Stimulated activated naive B cell treated with anti-CD40 and anti-IgM and Interleukin-4, amounts not matched to agents 10 μg/mL and 1 μg/mL and 100 μg/mL, for 72 hours (primary cell): ENCODE measurements at regions not wholly inside any gene's neighbourhood (a gene's known extent, or its start where the extent isn't known, plus 50 kb on each side); places are given as distances from the start of the nearest gene placed in this dataset.

Experiments
- ATAC-seq, 2 donors: fragments of 150-1000 bp; cut with Tn5 transposase; replicated peaks; 2 replicates each; pipeline ENCODE4 v1.10.0; 2021; ENCODE audit warnings: moderate library complexity in 1 of 2
- DNase-seq: peaks from one replicate; pipeline ENCODE4 v3.0.0; 2021
- H3K27ac Mint-ChIP-seq: one replicate; pipeline ENCODE4 v1.8.0; 2022; ENCODE audit warnings: mild to moderate bottlenecking, mixed read lengths
- H3K27me3 Mint-ChIP-seq, 2 donors: one replicate each; pipeline ENCODE4 v1.8.0; 2022; ENCODE audit warnings: mixed read lengths in 2 of 2
- H3K36me3 Mint-ChIP-seq, 2 donors: one replicate each; pipeline ENCODE4 v1.8.0; 2022; ENCODE audit warnings: mixed read lengths in 2 of 2, mild to moderate bottlenecking in 1 of 2
- H3K4me1 Mint-ChIP-seq, 2 donors: one replicate each; pipeline ENCODE4 v1.8.0; 2022; ENCODE audit warnings: mixed read lengths in 2 of 2, mild to moderate bottlenecking in 1 of 2
- H3K4me3 Mint-ChIP-seq, 2 donors: one replicate each; pipeline ENCODE4 v1.8.0; 2022; ENCODE audit warnings: mild to moderate bottlenecking in 2 of 2, mixed read lengths in 2 of 2, moderate library complexity in 1 of 2
- H3K9me3 Mint-ChIP-seq, 2 donors: one replicate each; pipeline ENCODE4 v1.8.0; 2022; ENCODE audit warnings: mixed read lengths in 2 of 2, mild to moderate bottlenecking in 1 of 2

DNA sequence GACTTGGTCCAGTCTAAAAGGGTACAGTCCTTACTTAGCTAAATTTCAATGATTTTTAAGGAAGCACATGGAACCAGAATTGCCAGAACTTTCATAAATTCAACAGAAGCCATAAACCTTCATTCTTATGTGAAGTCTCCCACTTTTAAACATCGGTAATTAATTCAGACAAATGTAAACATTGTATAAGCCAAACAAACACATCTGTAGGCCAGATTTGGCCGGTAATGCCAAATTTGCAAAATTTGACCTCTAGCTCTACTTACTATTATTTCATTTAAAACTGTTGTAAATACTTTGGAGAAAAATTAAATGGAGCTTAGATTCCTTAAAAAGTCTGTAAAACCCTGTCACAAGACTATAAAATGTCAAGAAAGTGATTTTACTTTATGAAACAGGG, 83.2 kb upstream of the GALNT5 start:
- no peaks in the 10 kb centered on the region for H3K4me1 Mint-ChIP-seq
- H3K27ac Mint-ChIP-seq, result no peak overlapping the region
- H3K36me3 Mint-ChIP-seq, result no peaks in the 10 kb centered on the region
- ATAC-seq, result no peak
- peaks cover 4 to 5% of the 10 kb centered on the region in 2 donors for H3K9me3 Mint-ChIP-seq
- H3K4me3 Mint-ChIP-seq, result no peak overlapping the region
- H3K27me3 Mint-ChIP-seq, result peaks cover 3 to 6% of the 10 kb centered on the region in 2 donors
- no peak for DNase-seq

GRCh38 chr2:157176602-157177001, 80.9 kb upstream of the GALNT5 start:
- no peak overlapping the region for H3K4me3 Mint-ChIP-seq
- H3K27me3 Mint-ChIP-seq, result peaks cover 0 to 3% of the 10 kb centered on the region in 2 donors
- H3K36me3 Mint-ChIP-seq, result no peaks in the 10 kb centered on the region
- DNase-seq (no peak), ATAC-seq (no peak)
- H3K27ac Mint-ChIP-seq, result no peak overlapping the region
- H3K9me3 Mint-ChIP-seq, result peaks cover 1 to 5% of the 10 kb centered on the region in 2 donors
- H3K4me1 Mint-ChIP-seq, result no peaks in the 10 kb centered on the region

DNA sequence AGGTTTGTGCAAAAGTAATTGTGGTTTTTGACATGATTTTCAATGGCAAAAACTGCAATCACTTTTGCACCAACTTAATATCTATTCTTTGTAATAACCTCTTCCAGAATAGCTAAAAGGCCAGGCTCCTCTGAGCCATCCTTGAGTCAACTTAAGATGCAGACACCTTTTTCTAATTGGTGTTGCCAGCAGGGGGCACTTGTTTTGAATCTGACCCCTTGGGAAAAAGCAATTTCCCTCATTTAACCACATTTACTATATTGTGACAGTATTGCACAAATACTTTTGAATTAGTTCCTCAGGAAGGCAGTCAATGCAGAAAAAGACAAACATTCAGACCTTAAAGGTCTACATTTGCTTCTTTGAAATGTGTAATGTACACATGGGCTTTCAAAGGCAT, 78.6 kb upstream of the GALNT5 start:
- no peak for DNase-seq
- Mint-ChIP-seq H3K4me1 (no peaks in the 10 kb centered on the region), H3K9me3 (peaks cover 1 to 5% of the 10 kb centered on the region in 2 donors), H3K27me3 (peaks cover 0 to 3% of the 10 kb centered on the region in 2 donors), H3K36me3 (no peaks in the 10 kb centered on the region), H3K27ac (no peak overlapping the region), H3K4me3 (no peak overlapping the region)
- ATAC-seq, result no peak

DNA sequence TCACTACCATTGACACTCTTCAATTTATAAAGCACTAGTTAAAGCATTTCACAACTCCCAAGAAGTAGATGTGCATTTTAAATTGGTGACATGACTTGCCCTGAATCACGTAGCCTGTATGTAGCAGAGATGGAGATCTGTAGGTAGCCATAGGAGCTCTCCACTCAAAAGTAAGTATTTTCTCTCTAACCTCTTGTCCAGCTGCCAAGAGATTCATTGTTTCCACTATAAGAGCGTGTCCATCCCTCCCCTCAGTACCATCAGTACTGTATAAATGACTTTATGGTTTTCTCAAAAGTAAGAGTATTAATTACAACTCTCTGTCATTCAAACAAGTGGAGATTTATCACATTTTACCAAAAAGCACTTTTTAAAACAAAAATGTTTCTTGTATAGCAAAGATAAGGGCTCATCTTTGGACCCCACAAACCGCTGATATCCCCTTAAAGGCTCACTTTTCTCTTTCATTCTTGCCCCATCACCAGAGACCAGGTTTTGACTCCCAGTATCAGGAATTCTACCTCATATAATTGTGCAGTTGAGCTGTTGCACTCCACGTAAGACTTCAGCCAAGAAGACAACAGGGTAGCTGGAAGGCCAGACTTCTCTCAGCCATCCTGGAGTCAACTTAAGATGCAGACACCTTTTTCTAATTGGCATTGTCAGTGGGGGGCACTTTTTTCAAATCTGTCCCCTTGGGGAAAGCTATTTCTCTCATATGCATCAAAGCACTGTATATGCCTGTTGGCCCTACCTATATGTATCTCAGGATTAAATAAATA, 78.0 kb upstream of the GALNT5 start:
- H3K4me3 Mint-ChIP-seq, result no peak overlapping the region
- H3K4me1 Mint-ChIP-seq, result no peaks in the 10 kb centered on the region
- H3K9me3 Mint-ChIP-seq, result peaks cover 1 to 5% of the 10 kb centered on the region in 2 donors
- ATAC-seq, result no peak
- no peak overlapping the region for H3K27ac Mint-ChIP-seq
- H3K27me3 Mint-ChIP-seq, result peaks cover 4 to 9% of the 10 kb centered on the region in 2 donors
- DNase-seq, result no peak
- no peaks in the 10 kb centered on the region for H3K36me3 Mint-ChIP-seq

DNA sequence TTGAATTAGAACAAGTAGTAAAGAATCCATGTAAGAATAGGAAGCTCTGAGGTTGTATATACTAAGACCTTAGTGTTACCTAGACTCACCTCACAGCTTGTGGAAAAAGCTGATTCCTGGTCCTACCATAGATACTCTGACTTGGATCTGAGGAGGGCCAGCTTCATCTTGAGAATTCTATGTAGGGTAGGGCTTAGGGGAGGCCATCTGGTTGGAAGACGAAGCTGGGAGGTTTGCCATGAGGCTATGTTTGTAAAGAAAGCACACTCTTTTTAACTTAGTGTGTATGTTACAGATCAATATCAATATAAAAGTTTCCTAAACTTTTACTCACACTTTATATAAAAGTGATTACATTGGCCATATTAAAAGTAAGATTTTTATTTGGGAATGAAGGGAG, 77.1 kb upstream of the GALNT5 start:
- no peak overlapping the region for H3K27ac Mint-ChIP-seq
- DNase-seq (no peak), ATAC-seq (peak in 1 of 2 donors; percentile 21)
- no peak overlapping the region for H3K4me3 Mint-ChIP-seq
- peaks cover 7 to 11% of the 10 kb centered on the region in 2 donors for H3K27me3 Mint-ChIP-seq
- no peaks in the 10 kb centered on the region for H3K36me3 Mint-ChIP-seq
- H3K4me1 Mint-ChIP-seq, result no peaks in the 10 kb centered on the region
- peaks cover 1 to 5% of the 10 kb centered on the region in 2 donors for H3K9me3 Mint-ChIP-seq

- no peak overlapping the region for H3K27ac Mint-ChIP-seq
- no peak for ATAC-seq
- H3K4me3 Mint-ChIP-seq, result no peak overlapping the region
- H3K9me3 Mint-ChIP-seq, result peaks cover 1 to 5% of the 10 kb centered on the region in 2 donors
- no peaks in the 10 kb centered on the region for H3K36me3 Mint-ChIP-seq
- DNase-seq, result no peak
- peaks cover 7 to 11% of the 10 kb centered on the region in 2 donors for H3K27me3 Mint-ChIP-seq
- no peaks in the 10 kb centered on the region for H3K4me1 Mint-ChIP-seq
These were observed 76.3 kb upstream of the GALNT5 start for GRCh38 chr2:157181234-157181633.

DNA sequence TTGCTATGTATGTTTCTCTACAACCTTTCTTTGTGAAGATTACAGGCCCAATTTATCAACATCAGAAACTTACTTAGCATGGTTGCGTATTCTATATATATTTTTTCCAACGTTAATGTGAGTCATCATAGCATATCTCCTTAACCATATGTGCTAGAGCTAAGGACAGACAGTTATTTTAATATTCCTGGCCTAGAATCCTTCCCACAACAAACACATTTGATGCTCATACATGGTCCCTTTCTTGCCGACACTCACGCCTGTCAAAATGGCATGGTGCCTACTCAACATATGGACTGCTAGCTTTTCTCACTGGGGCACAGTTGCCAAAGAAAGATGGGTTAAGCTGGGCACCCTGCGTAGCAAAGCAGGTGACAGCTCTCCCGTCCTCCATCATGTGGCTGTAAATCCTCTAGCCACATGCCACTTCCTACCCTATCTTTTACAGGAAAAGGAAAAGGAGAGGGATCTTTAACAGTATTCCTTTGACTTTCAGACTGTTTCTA, 75.2 kb upstream of the GALNT5 start:
- DNase-seq (no peak), ATAC-seq (no peak)
- peaks cover 7 to 11% of the 10 kb centered on the region in 2 donors for H3K27me3 Mint-ChIP-seq
- no peak overlapping the region for H3K4me3 Mint-ChIP-seq
- no peak overlapping the region for H3K27ac Mint-ChIP-seq
- H3K4me1 Mint-ChIP-seq, result no peaks in the 10 kb centered on the region
- H3K9me3 Mint-ChIP-seq, result no peaks in the 10 kb centered on the region
- H3K36me3 Mint-ChIP-seq, result no peaks in the 10 kb centered on the region

- no peak overlapping the region for H3K27ac Mint-ChIP-seq
- H3K9me3 Mint-ChIP-seq, result no peaks in the 10 kb centered on the region
- DNase-seq, result no peak
- H3K27me3 Mint-ChIP-seq, result peaks cover 7 to 11% of the 10 kb centered on the region in 2 donors
- no peaks in the 10 kb centered on the region for H3K4me1 Mint-ChIP-seq
- no peak for ATAC-seq
- no peak overlapping the region for H3K4me3 Mint-ChIP-seq
- no peaks in the 10 kb centered on the region for H3K36me3 Mint-ChIP-seq
These were observed 74.6 kb upstream of the GALNT5 start for GRCh38 chr2:157182834-157183396.

DNA sequence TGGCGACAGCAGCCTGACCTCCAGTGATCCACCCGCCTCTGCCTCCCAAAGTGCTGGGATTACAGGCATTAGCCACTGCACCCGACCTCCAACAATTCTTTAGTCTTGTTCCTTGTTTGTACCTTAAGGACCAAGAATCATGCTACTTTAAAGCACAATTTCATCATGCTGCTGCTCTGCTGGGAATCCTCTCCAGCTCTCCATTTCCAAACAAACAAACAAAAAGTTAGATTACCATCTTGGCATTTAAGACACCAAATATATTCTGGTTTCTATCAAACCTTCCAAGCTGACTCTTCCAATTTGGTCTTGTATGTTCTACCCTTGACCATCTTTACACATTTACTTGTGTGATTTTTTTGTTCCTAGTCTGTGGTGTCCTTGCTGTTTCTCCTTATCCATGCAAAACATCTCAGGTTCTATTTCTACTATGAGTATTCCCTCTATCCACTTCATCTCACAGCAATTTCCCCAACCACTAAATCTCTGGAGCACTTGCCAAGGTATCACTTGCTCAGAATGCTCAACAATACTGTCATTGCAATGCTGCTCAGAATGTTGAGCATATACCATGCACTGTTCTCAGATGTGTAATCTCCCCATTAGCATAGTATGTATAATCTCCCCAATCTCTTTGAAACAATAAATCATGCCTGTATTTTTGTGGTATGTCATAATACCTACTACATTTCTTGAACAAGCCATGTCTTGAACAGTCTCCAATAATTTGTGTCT, 73.2 kb upstream of the GALNT5 start:
- Mint-ChIP-seq H3K4me3 (no peak overlapping the region), H3K27me3 (peaks cover 7 to 8% of the 10 kb centered on the region in 2 donors), H3K27ac (no peak overlapping the region), H3K9me3 (no peaks in the 10 kb centered on the region), H3K4me1 (no peaks in the 10 kb centered on the region), H3K36me3 (no peaks in the 10 kb centered on the region)
- ATAC-seq (no peak), DNase-seq (no peak)

DNA sequence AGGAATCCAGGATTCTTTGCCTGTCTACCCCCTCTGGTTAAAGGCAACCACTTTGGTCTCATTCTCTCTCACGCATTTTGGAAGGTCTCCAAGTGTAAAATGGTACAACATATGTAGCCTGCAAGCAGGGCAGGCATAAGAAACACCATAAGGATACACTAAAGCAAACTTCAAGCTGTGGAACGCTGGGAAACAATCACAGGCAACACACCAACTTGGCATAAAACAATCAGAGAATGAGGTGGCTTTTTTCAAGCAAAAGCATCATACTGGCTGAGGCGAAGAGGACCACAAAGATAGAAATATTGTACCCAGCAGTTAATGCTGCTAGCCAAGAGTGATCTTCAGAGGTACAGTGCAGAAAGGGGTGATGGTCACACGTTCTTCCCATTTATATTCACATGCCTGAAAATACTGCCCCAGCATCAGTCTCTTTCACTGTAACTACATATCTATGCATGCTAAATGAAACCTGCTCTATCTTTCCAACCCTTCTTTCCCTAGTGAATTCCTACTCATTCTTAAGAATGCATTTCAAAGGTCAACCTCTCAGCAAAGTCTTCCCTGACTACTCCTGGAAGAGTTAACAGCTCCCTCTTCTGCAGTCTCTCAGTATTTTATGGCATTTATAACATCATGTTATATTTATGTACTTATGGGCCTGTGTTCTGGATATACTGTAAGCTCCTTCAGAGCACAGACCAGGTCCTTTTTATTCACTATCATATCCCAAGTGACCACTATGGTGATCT, 71.9 kb upstream of the GALNT5 start:
- Mint-ChIP-seq H3K4me3 (no peak overlapping the region), H3K27me3 (peaks cover 7 to 8% of the 10 kb centered on the region in 2 donors), H3K36me3 (no peaks in the 10 kb centered on the region), H3K4me1 (no peaks in the 10 kb centered on the region), H3K27ac (no peak overlapping the region), H3K9me3 (no peaks in the 10 kb centered on the region)
- ATAC-seq (no peak), DNase-seq (no peak)

DNA sequence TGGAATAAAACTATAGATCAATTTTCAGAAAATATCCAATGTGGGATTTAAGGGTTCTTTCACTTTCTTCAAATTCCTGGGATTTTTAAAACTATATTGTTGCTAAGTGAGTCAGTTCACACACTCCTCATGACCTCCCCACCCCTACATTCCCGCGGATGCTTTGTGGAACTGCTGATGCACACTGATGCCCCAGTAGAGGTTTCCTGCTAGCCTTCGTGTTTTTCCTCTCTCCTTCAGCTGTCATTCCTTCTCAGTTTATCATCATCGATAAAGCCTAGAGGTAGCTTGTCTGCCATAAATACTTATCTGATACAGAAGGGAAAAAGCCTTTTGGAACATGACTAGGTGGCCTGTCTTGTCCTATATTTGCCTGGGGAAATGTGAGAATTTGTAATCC, 67.4 kb upstream of the GALNT5 start:
- Mint-ChIP-seq H3K4me3 (no peak overlapping the region), H3K36me3 (no peaks in the 10 kb centered on the region), H3K27ac (no peak overlapping the region), H3K4me1 (no peaks in the 10 kb centered on the region), H3K27me3 (no peaks in the 10 kb centered on the region), H3K9me3 (no peaks in the 10 kb centered on the region)
- ATAC-seq, result no peak
- DNase-seq, result no peak

GRCh38 chr2:157191186-157191585, 66.3 kb upstream of the GALNT5 start:
- Mint-ChIP-seq H3K4me3 (no peak overlapping the region), H3K27me3 (no peaks in the 10 kb centered on the region), H3K27ac (no peak overlapping the region), H3K4me1 (no peaks in the 10 kb centered on the region), H3K36me3 (no peaks in the 10 kb centered on the region), H3K9me3 (no peaks in the 10 kb centered on the region)
- no peak for ATAC-seq
- DNase-seq, result no peak

DNA sequence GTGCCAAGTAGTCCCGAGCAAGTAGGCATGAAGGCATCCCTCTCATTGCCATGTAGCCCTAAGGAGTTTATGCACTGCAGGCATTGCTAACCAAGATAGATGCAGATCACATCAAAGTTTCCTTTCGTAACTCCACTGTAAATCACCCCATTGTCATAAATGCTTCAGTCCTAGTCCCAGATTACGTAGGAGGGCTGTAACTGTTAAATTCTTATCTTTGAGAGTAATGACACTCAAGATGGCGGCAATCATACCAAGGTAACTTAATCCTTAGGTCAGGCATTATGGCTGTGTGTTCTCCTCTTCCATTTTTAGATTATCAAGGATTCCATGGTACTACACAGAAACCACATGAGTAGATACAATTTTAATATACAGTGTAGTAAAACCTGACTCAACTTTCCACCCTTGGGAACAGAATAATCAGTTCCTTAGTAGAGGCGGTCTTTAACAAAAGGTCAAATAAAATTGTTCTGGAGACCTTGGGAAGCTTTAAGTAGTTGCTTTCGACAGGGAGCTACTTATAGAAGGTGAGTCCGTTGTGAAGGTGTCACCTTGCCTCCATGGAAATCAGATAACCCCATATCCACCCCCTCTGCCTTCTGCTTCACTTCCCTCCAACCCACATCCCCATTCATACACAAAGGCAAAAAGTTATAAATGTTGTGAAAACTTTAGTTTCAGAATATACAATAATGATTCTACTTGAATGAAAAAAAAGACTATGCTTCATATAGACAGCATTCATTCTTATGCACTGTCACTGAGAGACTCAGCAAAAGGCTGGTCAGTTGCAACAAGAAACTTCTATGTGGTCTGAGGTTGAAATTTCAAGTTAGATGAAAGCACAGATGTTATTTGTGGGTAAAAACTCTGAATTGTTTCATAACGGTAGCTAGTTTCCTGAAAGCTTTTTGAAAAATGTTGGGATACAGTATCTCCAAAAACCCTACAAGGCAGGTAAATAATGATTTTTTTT, 64.8 kb upstream of the GALNT5 start:
- Mint-ChIP-seq H3K9me3 (no peaks in the 10 kb centered on the region), H3K36me3 (no peaks in the 10 kb centered on the region), H3K27me3 (peaks cover 0 to 4% of the 10 kb centered on the region in 2 donors), H3K4me1 (no peaks in the 10 kb centered on the region), H3K27ac (no peak overlapping the region), H3K4me3 (no peak overlapping the region)
- no peak for DNase-seq
- no peak for ATAC-seq
